HG02642 (cell line): ENCODE measurements at regions not wholly inside any gene's neighbourhood (a gene's known extent, or its start where the extent isn't known, plus 50 kb on each side); places are given as distances from the start of the nearest gene placed in this dataset.

Source experiments
- ATAC-seq: cut with Tn5 transposase; IDR thresholded peaks from one replicate; pipeline ENCODE4 v1.9.1; 2021; ENCODE audit warnings: mild to moderate bottlenecking; ENCODE audit not compliant: unreplicated experiment, poor library complexity

DNA sequence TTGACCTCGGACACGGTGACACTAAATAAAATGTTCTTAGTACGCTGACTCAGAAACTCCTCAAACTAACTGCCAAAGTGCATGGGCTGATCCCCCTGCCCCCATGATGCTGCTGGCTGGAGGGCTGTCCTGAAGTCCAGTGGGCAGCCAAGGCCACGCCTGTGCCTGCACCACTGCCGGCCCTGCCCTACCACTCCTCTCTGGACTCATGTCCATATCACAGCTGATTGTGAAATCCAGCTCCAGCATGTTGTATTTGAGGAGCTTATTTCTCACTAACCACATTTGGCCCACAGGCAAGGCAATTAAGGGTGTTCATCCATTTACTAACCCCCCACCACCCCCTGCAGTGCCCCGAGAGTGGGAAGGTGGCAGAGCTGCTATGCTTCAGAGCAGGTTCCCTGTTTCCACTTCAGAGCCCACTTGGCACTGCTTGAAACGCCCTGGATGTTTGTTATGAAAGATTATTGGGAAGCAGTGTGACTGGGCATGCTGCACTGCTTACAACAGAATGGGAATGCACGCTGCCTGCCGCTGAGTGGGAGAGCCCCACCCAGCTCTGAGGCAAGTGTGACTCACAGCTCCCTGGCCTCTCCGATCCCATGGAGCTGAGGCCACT, 114.0 kb downstream of the UQCRFS1 start:
- no peak for ATAC-seq

- ATAC-seq: no peak
These were observed 114.9 kb downstream of the UQCRFS1 start for GRCh38 chr19:29098091-29098490.

GRCh38 chr19:29096896-29097295, 116.1 kb downstream of the UQCRFS1 start:
- no peak for ATAC-seq

GRCh38 chr19:29093553-29093908, 119.4 kb downstream of the UQCRFS1 start:
- ATAC-seq: no peak

GRCh38 chr19:29092712-29093552, 120.0 kb downstream of the UQCRFS1 start:
- ATAC-seq: no peak

GRCh38 chr19:29090783-29091526, 122.0 kb downstream of the UQCRFS1 start:
- ATAC-seq: no peak

- no peak for ATAC-seq
These were observed 123.6 kb downstream of the UQCRFS1 start for GRCh38 chr19:29089315-29089870.

- ATAC-seq: no peak
These were observed 124.2 kb downstream of the UQCRFS1 start for GRCh38 chr19:29088761-29089160.

- ATAC-seq: no peak
These were observed 126.3 kb downstream of the UQCRFS1 start for GRCh38 chr19:29086646-29087045.

- no peak for ATAC-seq
These were observed 126.8 kb downstream of the UQCRFS1 start for GRCh38 chr19:29086182-29086581.

GRCh38 chr19:29085630-29086029, 127.3 kb downstream of the UQCRFS1 start:
- no peak for ATAC-seq

- no peak for ATAC-seq
These were observed 127.7 kb downstream of the UQCRFS1 start for GRCh38 chr19:29085206-29085605.

DNA sequence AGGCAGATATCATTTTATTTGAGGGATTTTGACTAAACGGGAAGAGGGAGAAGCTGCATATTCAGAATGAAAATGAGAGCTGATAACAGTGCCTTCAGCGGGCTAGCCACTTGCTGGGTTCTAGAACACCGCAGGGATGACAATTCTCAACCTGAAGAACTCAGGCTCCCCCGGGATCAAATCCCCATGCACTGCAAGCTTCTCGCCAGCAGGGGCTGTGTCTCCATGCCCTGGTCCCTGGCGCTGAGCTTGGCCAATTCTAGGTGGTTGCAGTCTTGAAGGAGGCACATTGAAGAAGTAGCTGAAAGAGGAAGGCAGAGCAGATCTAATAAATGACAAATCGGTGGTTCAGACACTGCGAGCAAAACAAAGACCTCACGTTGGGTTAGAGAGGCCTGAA, 128.7 kb downstream of the UQCRFS1 start:
- ATAC-seq: no peak

DNA sequence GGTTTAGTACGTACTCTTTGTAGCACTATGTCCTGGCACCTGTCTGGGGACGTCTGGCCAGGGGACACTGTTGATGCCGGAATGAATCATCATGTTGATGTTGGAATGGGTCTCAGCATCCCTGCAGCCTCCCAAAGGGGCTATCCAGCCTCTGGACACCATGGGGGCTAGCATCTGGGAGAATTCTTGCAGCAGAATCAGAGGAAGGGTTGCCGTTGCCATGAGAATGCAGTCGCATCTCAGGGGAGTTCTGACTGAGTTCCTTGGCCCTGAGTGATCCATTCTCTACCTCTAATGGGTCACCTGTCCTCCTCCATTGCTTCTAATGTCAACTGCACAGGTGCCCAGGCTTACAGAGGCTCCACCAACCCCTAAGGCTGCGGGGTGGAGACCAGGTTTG, 129.1 kb downstream of the UQCRFS1 start:
- no peak for ATAC-seq

DNA sequence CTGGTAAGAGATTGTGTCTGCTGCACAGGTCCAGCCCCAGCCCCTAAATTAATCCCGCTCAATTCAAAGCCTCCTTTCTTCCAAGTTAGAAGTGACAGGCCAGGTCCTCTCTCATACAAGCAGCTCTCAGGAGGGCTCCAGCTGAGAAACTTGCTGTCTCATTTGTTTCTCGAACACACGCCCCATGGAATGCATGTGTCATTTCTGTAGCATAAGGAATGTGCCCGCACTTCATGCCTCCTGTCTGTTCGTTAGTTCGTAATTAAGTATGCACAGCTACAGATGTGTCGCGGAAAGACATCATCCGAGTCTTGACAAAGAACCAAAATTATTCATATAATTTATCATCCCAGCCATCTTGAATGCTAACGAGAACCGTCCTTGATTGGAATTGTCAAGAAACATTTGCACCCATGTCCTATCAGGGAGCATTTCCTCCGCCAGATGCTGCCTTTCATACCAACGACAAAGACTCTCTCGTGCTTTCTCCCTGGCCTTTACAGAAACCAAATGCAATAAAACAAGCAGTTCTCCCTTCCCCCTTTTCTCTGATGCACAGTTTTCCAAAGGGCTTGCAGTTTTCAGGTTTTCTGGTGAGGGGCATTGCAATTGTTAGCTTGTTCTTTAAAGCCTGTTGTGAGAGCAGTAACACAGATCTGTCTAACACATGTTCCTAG, 133.5 kb downstream of the UQCRFS1 start:
- no peak for ATAC-seq

GRCh38 chr19:29076963-29077362, 136.0 kb downstream of the UQCRFS1 start:
- ATAC-seq: no peak

- no peak for ATAC-seq
These were observed 136.8 kb downstream of the UQCRFS1 start for GRCh38 chr19:29076161-29076560.

- ATAC-seq: no peak
These were observed 137.8 kb downstream of the UQCRFS1 start for GRCh38 chr19:29075149-29075548.

DNA sequence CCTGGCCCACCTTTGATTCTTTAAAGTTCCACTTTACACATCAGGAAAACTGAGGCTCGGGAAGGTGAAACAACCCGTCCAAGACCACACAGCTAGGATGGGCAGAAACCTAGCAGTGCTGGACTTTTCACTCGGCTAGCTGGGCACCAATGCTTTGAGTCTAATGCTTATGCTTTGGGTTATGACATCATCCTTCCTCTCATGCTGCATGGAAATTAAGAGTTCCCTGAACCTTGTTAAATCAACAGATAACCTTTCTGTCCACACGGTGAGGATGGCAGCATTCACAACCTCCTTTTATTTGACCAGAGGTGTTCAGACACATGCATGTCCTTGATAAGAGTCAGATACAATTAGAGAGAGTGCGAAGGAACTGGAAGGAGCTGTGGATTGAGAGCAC, 138.4 kb downstream of the UQCRFS1 start:
- no peak for ATAC-seq

GRCh38 chr19:29067831-29068230, 145.1 kb downstream of the UQCRFS1 start:
- ATAC-seq: no peak
